SK-N-DZ (cell line): ENCODE measurements at regions not wholly inside any gene's neighbourhood (a gene's known extent, or its start where the extent isn't known, plus 50 kb on each side); places are given as distances from the start of the nearest gene placed in this dataset.
"Not testable (repeated sequence)": the region's sequence is repeated elsewhere in the genome, so short reads cannot be mapped to it uniquely, and the experiment has no call there.

ENCODE experiments used
- DNase-seq: peaks from one replicate; pipeline ENCODE4 v3.0.0-alpha.2; 2015; ENCODE audit warnings: low spot score

- DNase-seq = no peak
Observed at GRCh38 chr22:27583856-27584255, 217.7 kb downstream of the MN1 start.

DNA sequence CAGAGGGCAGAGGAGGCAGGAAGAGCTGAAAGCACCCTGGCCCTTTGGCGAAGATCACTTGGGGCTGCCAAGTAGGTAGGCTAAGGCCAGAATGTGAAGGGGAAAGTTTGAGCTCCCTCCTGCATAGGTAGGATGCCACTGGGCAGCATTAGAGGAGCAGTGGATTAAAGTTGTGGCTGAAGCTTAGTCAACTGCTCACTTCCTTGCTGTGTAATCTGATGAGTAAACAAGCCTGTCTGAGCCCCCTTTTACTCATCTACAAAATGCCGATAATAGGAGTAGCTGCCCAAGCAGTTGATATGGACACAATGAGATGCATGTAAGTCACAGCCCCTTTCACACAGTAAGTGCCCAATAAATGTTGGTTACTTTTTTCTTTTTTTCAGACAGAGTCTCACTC lies 216.4 kb downstream of the MN1 start:
- no peak for DNase-seq

DNA sequence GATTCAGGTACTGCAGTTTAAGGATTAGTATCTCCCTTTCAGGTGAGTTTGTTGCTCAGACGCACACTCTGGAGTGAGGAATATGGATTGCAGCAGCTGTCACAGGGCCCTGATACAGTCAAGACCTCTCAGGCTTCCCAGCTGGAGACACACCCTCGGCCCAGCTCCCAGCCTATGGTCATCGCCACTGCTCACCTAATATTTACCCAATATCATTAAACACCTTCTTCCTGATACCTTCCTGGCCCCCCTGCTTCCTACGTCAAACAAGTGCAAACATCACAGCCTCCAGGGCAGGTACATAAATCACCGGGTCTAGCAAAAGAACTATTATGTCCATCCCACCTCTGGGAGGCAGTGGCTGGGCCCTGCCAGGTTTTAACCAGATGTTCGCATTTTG lies 213.3 kb downstream of the MN1 start:
- no peak for DNase-seq

DNA sequence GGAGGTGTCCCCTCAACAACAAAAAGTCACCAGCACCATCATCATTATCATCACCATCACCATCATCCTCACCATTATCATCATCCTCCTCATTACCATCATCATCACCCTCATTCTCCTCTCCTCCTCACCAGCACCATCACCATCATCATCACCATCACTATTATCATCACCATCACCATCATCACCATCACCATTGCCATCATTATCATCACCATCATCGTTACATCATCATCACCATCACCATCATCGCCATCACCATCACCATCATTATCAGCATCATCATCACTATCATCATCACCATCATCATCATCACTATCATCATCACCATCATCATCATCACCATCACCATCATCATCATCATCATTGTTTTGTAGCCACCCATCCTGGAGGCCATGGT lies 212.6 kb downstream of the MN1 start:
- DNase-seq = no peak

DNA sequence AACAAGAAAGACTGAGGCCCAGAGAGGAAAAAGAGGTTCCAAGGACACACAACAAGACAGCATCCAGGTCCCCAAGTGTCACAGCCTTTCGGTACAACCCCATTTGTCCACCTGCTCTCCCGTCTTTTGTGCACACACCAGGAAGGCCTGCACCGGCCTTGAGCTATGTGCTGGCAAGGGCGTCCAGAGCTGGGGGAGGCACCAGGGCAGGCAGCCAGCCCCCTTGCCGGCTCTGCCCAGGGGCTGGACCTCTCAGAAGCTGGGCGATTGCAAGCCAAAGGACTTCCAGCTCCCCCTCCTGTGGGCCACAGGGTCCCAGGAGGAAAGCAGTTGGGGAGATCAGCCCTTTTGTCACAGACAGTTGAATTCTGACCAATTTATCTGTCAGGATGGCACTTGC lies 210.5 kb downstream of the MN1 start:
- no peak for DNase-seq

- DNase-seq = no peak
Observed at GRCh38 chr22:27593378-27593777, 208.2 kb downstream of the MN1 start.

- no peak for DNase-seq
Observed at GRCh38 chr22:27594020-27594419, 207.5 kb downstream of the MN1 start.

GRCh38 chr22:27594474-27595134 lies 207.0 kb downstream of the MN1 start:
- DNase-seq = no peak

DNA sequence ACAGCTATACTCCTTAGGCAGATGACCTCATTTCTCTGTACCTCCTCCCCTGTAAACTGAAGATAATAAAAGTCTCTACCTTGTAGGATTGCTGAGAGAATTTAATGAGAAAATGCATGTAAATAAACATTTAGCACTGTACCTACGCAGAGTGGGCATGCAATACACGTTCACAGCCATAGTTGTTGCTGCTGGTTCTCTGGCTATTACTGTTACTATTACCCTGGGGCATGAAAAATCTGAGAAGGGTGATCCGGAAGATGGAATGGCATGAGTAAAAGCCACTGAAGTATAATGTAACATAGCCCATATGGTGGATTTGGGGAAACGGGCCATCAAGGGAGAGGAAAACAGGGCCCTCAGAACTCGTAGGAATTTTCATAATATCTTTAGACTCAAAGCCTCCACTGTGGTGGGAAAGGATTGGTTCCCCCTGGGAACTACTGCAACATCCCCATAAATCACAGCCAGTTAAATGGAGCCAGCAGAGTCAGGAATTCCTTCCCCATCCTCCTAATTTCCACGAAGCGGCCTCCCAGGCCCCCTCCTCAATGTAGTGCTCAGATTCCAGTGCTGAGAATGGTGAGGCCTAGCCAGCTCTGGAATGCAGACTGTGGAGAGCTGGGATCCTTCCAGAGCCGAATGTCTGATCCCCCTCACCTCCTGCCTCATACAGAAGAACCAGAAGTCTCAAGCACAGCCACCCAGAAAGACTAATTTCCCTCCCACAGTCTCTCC lies 205.3 kb downstream of the MN1 start:
- no peak for DNase-seq

- DNase-seq = no peak
Observed at GRCh38 chr22:27597703-27598444, 203.7 kb downstream of the MN1 start.

- DNase-seq = no peak
Observed at GRCh38 chr22:27598792-27599191, 202.8 kb downstream of the MN1 start.

GRCh38 chr22:27601195-27601594 lies 200.4 kb downstream of the MN1 start:
- no peak for DNase-seq

DNA sequence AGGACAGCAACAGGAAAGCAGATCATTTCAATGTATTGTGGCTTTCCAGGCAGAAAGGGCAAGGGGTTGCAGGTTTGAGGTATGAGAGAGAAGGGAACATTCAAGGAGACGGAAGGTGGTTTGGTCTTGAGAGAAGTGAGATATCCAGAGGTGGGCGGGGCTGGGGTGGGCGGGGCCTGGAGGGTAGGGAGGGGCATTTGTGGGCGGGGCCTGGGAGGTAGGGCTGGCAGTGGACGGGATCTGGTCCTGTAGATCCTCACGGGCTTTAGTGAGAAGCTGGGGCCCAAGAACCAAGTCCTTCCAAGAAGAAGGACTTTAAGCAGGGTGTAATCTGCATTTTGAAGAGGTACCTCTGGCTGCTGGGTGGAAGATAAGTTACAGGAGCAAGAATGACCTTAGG lies 199.2 kb downstream of the MN1 start:
- DNase-seq = no peak

- no peak for DNase-seq
Observed at GRCh38 chr22:27603111-27603799, 198.3 kb downstream of the MN1 start.

DNA sequence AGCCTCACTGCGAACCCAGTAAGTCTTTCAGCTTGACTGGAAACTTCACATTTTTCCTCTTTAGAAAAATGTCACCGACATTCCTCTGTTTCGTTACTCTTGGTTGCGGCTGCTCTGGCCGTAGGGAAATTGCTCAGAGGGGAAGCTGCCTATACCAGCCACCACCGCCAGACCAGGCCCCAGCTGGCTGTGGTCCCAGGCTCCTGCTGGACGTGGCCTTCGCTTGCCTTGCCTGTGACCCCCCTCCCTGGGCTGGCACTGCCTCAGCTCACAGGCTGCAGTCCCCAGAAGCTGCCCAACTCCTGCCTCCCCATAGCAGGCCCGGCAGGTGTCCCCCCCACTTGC lies 197.8 kb downstream of the MN1 start:
- no peak for DNase-seq

- no peak for DNase-seq
Observed at GRCh38 chr22:27605390-27605789, 196.2 kb downstream of the MN1 start.

- DNase-seq = not testable (repeated sequence)
Observed at GRCh38 chr22:27607750-27608149, 193.8 kb downstream of the MN1 start.

DNA sequence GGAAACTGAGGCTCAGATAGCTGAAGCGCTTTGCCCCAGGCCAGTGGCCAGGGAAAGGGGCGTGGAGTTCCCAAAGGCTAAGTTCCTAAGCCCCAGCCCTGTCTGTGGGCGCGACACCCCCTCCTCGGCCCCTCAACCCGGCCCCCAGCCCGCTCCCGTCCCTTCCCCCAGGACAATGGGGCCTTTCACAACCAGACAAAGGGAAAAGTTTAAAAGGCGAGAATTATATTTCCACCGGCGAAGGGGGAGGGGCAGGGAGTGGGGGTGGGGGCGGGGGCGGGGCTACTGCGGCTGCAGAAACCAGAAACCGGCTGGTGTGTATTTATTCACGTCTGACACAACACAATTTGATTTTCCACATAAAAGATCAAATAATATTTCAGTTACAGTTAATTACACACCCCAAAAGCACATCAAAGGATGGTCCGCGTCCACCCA lies 192.1 kb downstream of the MN1 start:
- DNase-seq = no peak

DNA sequence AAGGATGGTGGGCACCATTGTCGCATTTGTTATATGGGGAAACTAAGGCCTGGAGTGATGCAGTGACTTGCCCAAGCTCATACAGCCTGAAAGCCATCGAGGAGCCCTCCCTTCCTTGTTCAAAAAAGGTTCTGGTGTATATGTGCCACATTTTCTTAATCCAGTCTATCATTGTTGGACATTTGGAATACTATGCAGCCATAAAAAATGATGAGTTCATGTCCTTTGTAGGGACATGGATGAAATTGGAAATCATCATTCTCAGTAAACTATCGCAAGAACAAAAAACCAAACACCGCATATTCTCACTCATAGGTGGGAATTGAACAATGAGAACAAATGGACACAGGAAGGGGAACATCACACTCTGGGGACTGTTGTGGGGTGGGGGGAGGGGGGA lies 191.4 kb downstream of the MN1 start:
- not testable (repeated sequence) for DNase-seq

GRCh38 chr22:27610863-27611786 lies 190.4 kb downstream of the MN1 start:
- DNase-seq = no peak

- no peak for DNase-seq
Observed at GRCh38 chr22:27612115-27612514, 189.4 kb downstream of the MN1 start.
